Lung microvascular endothelial cell (primary cell): ENCODE measurements at regions not wholly inside any gene's neighbourhood (a gene's known extent, or its start where the extent isn't known, plus 50 kb on each side); places are given as distances from the start of the nearest gene placed in this dataset.

ENCODE experiments used
- DNase-seq, 2 donors: peaks; one replicate each; pipeline versions ENCODE4 v3.0.0 to v3.0.0-alpha.2; 2010; ENCODE audit warnings: low read depth in 2 of 2

GRCh38 chr11:128407962-128408361, 179.4 kb downstream of the ETS1 start:
- DNase-seq = peak in 1 of 2 donors; percentile 33

GRCh38 chr11:128405714-128406662, 181.4 kb downstream of the ETS1 start:
- DNase-seq = no peak

GRCh38 chr11:128405112-128405511, 182.2 kb downstream of the ETS1 start:
- DNase-seq = no peak

GRCh38 chr11:128404437-128404836, 182.9 kb downstream of the ETS1 start:
- no peak for DNase-seq

GRCh38 chr11:128400382-128401203, 186.8 kb downstream of the ETS1 start:
- DNase-seq = peak in 1 of 2 donors; percentile 19

- DNase-seq = peak in 1 of 2 donors; percentile 71
Measured at GRCh38 chr11:128399251-128400121, 187.9 kb downstream of the ETS1 start.

- DNase-seq = no peak
Measured at GRCh38 chr11:128398517-128399250, 188.7 kb downstream of the ETS1 start.

- DNase-seq = no peak
Measured at GRCh38 chr11:128397362-128397761, 190.0 kb downstream of the ETS1 start.

GRCh38 chr11:128394431-128395089, 192.8 kb downstream of the ETS1 start:
- DNase-seq = peak; percentile 21 to 94

- no peak for DNase-seq
Measured at GRCh38 chr11:128392259-128392658, 195.1 kb downstream of the ETS1 start.

- DNase-seq = peak in 1 of 2 donors; percentile 92
Measured at GRCh38 chr11:128391811-128392210, 195.5 kb downstream of the ETS1 start.

- no peak for DNase-seq
Measured at GRCh38 chr11:128390246-128390645, 197.1 kb downstream of the ETS1 start.

- no peak for DNase-seq
Measured at GRCh38 chr11:128389461-128389976, 197.8 kb downstream of the ETS1 start.

- peak in 1 of 2 donors; percentile 48 for DNase-seq
Measured at GRCh38 chr11:128388206-128388815, 199.0 kb downstream of the ETS1 start.

- peak in 1 of 2 donors; percentile 22 for DNase-seq
Measured at GRCh38 chr11:128379587-128380580, 207.5 kb downstream of the ETS1 start.

GRCh38 chr11:128375961-128376360, 211.4 kb downstream of the ETS1 start:
- DNase-seq = no peak

GRCh38 chr11:128374026-128374425, 213.3 kb downstream of the ETS1 start:
- no peak for DNase-seq

- no peak for DNase-seq
Measured at GRCh38 chr11:128372977-128373376, 214.4 kb downstream of the ETS1 start.
